HG02885 (cell line): ENCODE measurements at regions not wholly inside any gene's neighbourhood (a gene's known extent, or its start where the extent isn't known, plus 50 kb on each side); places are given as distances from the start of the nearest gene placed in this dataset.
"Not testable (repeated sequence)": the region's sequence is repeated elsewhere in the genome, so short reads cannot be mapped to it uniquely, and the experiment has no call there.

Source experiments
- ATAC-seq: cut with Tn5 transposase; IDR thresholded peaks from one replicate; pipeline ENCODE4 v1.9.1; 2021; ENCODE audit warnings: mild to moderate bottlenecking; ENCODE audit not compliant: unreplicated experiment, poor library complexity

DNA sequence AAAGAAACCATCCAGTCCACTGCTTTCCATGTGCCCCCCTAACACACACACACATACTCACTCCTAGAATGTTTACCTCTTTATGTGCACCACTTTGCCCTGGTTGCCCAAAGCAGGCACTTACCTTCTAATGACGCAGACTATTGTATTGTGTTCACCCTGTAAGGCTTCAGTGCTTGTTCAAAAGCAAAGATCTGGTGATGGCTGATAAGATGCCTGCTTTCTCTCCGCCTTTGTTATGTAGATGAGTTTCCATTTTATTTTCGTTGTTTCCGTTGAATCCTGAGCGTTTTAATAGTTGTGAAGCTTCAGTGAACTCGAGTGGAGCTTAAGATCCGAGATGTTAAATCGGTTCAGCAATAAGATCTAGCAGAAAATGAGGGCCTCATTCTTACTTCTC, 452.7 kb downstream of the TMEM114 start:
- ATAC-seq, result no peak

DNA sequence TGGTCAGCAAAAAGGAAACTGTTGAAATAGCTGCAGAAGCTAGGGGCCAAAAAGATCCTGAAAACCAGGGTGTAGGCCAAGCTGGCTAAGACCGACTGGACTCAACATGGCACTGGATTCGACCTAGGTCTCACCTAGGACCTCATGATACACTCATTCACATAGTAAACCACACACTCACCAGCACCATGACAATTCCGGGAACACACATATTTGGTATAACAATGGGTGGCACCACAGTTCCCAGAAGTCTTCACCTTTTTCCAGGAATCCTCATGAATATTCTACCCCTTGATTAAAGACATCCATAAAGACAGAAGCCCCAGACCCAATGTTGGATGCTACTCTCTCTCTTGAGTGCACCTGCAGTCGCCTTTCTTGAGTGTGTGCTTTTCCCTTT, 460.1 kb downstream of the TMEM114 start:
- no peak for ATAC-seq

- no peak for ATAC-seq
Measured at GRCh38 chr16:8127070-8127469, 463.2 kb downstream of the TMEM114 start.

DNA sequence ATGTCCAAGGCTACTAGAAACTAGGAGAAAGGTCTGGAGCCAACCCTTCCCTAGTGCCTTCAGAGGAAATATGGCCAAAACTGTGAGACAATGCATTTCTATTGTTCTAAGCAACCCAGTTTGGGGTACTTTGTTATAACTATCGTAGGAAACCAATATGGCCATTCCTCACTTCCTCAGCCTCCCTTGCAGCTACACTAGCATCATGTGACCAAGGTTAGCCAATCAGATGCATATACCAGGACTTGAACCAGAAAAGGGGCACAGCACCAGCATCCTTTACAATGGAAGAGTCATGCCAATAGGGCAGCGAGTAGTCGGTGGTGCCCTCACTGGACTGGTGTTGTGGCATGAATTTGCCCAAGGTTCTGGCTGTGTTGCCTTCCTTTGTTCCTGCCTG, 464.0 kb downstream of the TMEM114 start:
- no peak for ATAC-seq

DNA sequence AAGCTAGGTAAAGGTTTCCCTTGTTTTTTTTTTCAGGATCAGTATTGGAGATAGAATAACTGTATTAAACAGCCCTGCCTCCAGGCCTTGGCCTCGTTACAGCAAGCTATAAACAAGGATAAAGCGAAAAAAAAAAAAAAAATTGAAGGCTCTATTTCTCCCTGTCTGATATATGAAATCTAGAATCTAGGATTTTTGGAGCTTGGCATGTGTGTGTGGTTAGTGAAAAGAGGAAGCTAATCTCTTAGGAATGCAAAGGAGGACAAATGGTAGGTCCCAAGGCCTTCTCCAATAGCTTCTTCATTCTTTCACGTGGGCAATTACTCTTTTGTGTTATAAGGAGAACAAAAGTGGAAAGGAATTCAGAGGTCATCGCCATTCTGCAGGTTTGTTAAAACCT, 470.3 kb downstream of the TMEM114 start:
- no peak for ATAC-seq

DNA sequence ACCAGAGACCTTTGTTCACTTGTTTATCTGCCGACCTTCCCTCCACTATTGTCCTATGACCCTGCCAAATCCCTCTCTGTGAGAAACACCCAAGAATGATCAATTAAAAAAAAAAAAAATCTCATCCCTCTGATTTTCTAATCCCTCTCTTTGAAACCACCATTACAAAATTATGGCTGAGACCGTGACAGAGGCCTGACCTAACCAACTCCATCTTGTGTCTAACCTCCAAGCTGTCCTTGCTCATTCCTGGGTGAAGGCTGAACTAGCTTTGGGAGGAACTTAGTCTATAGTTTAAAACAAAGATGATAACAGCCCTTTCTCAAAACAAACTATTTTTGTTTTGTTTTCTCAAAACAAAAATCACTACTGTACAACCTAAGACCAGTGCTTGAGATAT, 474.5 kb downstream of the TMEM114 start:
- no peak for ATAC-seq

- ATAC-seq, result not testable (repeated sequence)
Measured at GRCh38 chr16:8114941-8115340, 475.4 kb downstream of the TMEM114 start.

- ATAC-seq, result no peak
Measured at GRCh38 chr16:8113843-8114242, 476.5 kb downstream of the TMEM114 start.

DNA sequence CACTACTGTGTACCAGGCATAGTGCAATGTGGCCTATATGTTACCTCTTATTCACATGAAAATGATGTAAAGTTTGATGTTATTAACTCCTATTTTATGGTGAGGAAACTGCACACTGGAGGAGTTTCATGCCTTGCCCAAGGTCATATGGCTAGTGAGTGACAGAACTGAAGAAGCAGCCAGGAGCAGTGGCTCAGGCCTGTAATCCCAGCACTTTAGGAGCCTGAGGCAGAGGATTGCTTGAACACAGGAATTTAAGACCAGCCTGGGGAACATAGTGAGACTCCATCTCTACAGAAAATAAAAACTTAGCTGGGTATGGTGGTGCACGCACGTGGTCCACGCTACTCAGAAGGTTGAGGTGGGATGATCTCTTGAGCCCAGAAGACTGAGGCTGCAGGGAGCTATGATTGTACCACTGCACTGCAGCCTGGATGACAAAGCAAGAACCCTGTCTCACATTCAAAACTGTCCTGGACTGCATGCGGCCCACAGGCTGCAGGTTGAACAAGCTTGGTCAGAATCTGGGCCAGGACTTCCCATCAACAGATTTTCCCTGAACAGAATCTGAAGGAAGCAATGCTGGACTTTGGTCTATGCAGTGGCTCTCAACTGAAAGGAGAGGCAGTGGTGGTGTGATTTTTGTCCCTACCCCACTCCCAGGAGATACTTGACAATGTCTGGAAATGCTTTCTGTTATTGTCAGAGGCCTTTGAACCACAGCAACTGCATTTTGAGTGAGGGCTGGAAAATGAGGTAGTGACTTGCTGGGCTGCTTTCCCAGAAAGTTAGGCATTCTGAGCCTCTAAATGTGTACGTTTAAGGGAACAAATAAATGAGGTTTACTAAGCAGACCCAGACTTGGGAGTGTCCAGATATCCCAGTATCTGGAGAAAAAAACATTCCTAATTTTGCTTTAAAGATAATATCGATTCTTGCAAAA, 479.5 kb downstream of the TMEM114 start:
- ATAC-seq, result no peak

- ATAC-seq, result no peak
Measured at GRCh38 chr16:8109510-8110369, 480.6 kb downstream of the TMEM114 start.

DNA sequence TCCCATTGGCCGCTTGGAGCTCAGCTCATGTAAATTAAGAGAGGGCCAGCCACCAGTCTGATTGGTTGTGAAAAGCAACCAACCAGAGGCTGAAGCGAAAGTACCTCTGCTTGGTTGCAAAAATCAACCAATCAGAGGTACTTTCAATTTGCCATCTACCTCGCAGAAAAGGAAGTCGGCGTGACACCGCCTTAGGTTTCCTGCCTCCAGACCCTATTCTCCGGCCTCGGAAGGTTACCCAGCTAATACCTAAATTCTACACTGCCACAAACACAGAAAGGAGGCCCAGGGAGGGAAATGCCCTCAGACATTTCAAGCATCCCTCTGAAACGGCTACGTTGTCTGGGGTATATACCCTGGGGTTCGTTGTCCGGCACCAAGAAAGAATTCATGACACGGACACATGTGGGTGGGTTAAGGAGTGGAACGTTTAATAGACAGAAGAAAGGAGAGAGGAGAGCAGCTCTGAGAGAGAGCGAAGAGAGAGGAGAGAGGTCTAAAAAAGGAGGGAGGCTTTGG, 481.3 kb downstream of the TMEM114 start:
- no peak for ATAC-seq

DNA sequence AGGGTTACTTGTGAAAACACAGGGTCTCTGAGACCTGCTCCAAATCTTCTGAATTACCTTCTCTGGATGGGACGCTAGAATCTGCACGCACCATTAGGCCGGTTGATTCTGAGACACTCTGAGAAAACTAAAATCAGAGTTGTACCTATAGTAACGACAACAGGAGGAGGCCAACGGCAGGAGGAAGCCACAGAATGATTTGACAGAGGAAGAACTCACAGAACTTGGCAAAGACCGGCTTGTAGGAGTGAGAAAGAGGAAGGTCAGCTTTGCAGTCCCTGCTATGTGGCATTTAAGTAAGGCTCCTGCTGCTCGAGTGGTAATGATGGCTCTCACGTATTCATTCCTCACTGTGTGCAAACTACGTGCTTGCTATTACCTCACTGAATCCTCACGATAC, 483.0 kb downstream of the TMEM114 start:
- ATAC-seq, result no peak

DNA sequence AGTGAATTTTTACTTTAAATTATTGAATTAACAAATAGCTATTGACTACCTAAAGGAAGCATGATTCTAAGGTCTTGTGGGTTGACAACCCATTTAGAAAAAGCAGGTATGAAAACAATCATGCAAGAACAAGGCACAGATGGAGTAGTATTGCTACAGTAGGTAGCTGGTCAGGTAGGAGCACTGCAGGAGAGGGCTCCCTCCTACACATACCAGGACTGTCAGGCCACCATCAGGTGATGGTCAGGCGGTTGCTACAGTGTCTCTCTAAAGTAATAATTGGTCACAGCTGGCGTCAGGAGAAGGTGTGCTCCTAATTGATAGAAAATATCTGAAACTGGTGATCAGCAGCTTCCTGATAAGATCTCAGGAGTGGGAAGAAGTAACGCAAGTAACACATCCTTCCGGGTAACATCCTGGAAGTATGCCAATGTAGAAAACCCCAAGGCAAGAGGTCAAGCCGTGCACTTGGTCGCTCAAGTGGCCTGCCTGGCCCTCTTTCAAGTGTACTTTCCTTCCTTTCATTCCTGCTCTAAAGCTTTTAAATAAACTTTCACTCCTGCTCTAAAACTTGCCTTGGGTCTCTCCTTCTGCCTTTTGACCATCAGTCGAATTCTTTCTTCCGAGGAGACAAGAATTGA, 486.5 kb downstream of the TMEM114 start:
- ATAC-seq, result no peak

GRCh38 chr16:8099586-8099985, 490.7 kb downstream of the TMEM114 start:
- ATAC-seq, result no peak

GRCh38 chr16:8098947-8099512, 491.3 kb downstream of the TMEM114 start:
- no peak for ATAC-seq

GRCh38 chr16:8096211-8096610, 494.1 kb downstream of the TMEM114 start:
- no peak for ATAC-seq

DNA sequence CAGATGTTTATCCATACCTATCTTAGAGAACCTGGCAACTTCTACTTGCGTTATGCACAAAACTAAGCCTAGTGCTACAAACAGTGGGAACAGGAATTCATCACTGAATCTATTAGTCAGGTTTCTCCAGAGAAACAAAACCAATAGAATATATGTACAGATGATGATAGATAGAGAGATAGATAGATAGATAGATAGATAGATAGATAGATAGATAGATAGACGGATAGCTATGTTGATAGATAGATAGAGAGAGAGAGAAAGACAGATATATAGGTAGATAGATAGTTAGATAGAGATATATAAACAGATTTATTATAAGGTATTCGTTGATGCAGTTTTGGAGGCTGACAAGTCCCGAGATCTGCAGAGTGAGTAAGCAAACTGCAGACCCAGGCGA, 495.6 kb downstream of the TMEM114 start:
- no peak for ATAC-seq

DNA sequence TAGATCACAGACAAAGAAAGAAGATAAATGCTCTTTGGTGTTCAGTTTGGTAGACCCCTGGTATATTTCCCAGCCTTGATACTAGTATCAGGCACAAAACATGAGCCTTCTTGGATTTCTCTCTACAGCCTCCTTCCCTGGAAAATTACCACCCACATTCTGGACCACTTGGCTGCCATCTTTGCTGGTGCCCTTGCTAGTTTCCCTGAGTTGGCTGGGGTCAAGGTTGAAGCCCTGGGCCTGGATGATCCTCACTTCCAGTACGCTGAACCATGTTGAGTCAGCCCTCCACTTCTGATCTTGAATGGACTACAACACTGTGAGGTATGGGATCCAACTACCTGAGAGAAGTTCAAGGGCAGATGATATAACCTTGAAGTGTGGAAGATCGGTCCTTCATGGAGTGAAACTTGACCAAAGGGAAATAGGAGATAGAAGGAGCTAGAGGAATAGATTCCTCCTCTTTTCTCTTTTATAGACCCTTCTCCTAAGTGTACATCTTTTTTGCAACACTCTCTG, 501.4 kb downstream of the TMEM114 start:
- no peak for ATAC-seq

DNA sequence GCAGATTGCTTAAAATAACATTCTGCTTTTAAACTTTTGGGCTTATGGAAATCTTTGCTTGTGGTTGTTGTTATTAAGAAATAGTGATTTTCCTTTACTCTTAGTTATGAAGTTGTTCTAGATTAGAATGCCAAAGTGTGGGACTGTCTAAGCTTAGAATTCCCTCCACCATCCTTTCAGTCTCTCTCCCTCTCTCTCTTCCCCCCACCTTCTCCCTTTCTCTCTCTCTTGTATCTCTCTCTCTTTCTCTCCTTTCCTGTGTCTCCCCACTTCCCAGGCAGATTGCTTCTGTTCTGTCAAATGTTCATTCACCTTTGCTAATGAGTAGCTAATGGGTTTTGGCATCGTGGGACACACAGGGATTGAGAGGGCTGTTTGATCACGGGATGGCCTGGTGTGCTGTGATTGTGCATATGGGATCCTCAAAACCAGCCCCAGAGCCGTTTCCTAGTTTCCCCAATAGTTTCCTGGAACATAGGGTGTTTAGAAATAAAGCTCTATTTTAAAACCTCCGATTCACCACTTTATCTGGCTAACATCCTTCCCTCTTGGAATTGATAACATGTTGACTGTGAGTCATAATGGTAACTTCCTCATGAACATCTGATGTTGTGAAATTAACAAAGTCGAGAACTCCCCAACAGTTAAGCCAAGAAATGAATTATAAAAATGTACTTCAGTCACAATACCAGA, 502.6 kb downstream of the TMEM114 start:
- no peak for ATAC-seq
